T-cell (primary cell): ENCODE measurements at regions not wholly inside any gene's neighbourhood (a gene's known extent, or its start where the extent isn't known, plus 50 kb on each side); places are given as distances from the start of the nearest gene placed in this dataset.

Experiments
- ATAC-seq, 4 experiments: fragments of 200-7000 bp in 3 of 4; fragments of 150-1000 bp in 1 of 4; cut with Tn5 transposase; replicated peaks in 1 of 4; 1 replicate in 3 of 4; 2 replicates in 1 of 4; pipeline ENCODE4 v1.10.0; 2021; ENCODE audit warnings: moderate library complexity in 3 of 4, mild to moderate bottlenecking in 2 of 4, moderate number of reproducible peaks in 1 of 4
- CTCF ChIA-PET, 2 donors: fragments of 300-600 bp; sonication (Branson Sonifier 250); formaldehyde crosslinking; loops; one replicate each; lab custom pipeline; 2022; ENCODE audit warnings: antibody characterized with exemption in 2 of 2; lab: Charles Lee
- POLR2A ChIA-PET, 2 donors: fragments of 300-600 bp; sonication (Branson Sonifier 250); formaldehyde crosslinking; loops; one replicate each; lab custom pipeline; 2022; ENCODE audit warnings: antibody characterized with exemption in 2 of 2; lab: Charles Lee
- DNase-seq, 35 experiments: peaks; one replicate each; pipeline versions ENCODE4 v3.0.0 to v3.0.0-alpha.2; 2013 to 2023
- H3K27ac ChIP-seq: one replicate; pipeline ENCODE4 v1.5.1; 2013; ENCODE audit warnings: low read length
- H3K27me3 ChIP-seq, 2 experiments: replicated peaks in 1 of 2; 1 replicate in 1 of 2; 2 replicates in 1 of 2; pipeline versions ENCODE4 v1.6.1 to v1.7.0; 2013; ENCODE audit warnings: low read length in 1 of 2, mixed read lengths in 1 of 2; ENCODE audit not compliant: control insufficient read depth in 2 of 2, insufficient read depth in 2 of 2; ENCODE audit errors: extremely low read depth in 1 of 2
- H3K36me3 ChIP-seq, 2 donors: 1 replicate in 1 of 2; 2 replicates in 1 of 2; pipeline versions ENCODE4 v1.6.1 to v1.7.0; 2013; ENCODE audit warnings: low read length in 1 of 2; ENCODE audit not compliant: control insufficient read depth in 2 of 2, insufficient read depth in 1 of 2; ENCODE audit errors: extremely low read depth in 1 of 2
- H3K4me1 ChIP-seq, 2 experiments: 1 replicate in 1 of 2; 2 replicates in 1 of 2; pipeline versions ENCODE4 v1.6.1 to v1.7.0; 2013; ENCODE audit warnings: low read length in 2 of 2, mixed read lengths in 1 of 2; ENCODE audit not compliant: insufficient read depth in 2 of 2, control insufficient read depth in 1 of 2; ENCODE audit errors: extremely low read depth in 1 of 2
- H3K4me3 ChIP-seq, 2 donors: 1 replicate in 1 of 2; 2 replicates in 1 of 2; pipeline versions ENCODE4 v1.5.1 to v1.7.0; 2013; ENCODE audit warnings: mild to moderate bottlenecking in 2 of 2, low read length in 1 of 2, moderate library complexity in 1 of 2; ENCODE audit not compliant: control insufficient read depth in 1 of 2; ENCODE audit errors: extremely low read depth in 1 of 2
- H3K9me3 ChIP-seq: 2 replicates; pipeline ENCODE4 v1.7.0; 2013
- H3K27ac Mint-ChIP-seq, 2 donors: one replicate each; pipeline ENCODE4 v1.8.0; 2020 to 2021; ENCODE audit warnings: mild to moderate bottlenecking in 2 of 2, mixed read lengths in 2 of 2
- H3K27me3 Mint-ChIP-seq, 2 donors: one replicate each; pipeline ENCODE4 v1.8.0; 2021 to 2022; ENCODE audit warnings: mixed read lengths in 2 of 2
- H3K36me3 Mint-ChIP-seq: one replicate; pipeline ENCODE4 v1.8.0; 2021; ENCODE audit warnings: mixed read lengths
- H3K4me1 Mint-ChIP-seq, 3 donors: one replicate each; pipeline ENCODE4 v1.8.0; 2020 to 2022; ENCODE audit warnings: mixed read lengths in 3 of 3, mild to moderate bottlenecking in 1 of 3
- H3K4me3 Mint-ChIP-seq, 3 donors: one replicate each; pipeline ENCODE4 v1.8.0; 2020 to 2022; ENCODE audit warnings: mild to moderate bottlenecking in 3 of 3, mixed read lengths in 3 of 3, moderate library complexity in 3 of 3
- H3K9me3 Mint-ChIP-seq, 3 donors: one replicate each; pipeline ENCODE4 v1.8.0; 2020 to 2022; ENCODE audit warnings: mixed read lengths in 3 of 3
- WGBS: methylation state at CpG from one replicate; pipeline ENCODE4 v1.1.5; 2013; ENCODE audit warnings: missing lambda C conversion rate; ENCODE audit not compliant: insufficient coverage; 5-methylcytosine and 5-hydroxymethylcytosine counted together

DNA sequence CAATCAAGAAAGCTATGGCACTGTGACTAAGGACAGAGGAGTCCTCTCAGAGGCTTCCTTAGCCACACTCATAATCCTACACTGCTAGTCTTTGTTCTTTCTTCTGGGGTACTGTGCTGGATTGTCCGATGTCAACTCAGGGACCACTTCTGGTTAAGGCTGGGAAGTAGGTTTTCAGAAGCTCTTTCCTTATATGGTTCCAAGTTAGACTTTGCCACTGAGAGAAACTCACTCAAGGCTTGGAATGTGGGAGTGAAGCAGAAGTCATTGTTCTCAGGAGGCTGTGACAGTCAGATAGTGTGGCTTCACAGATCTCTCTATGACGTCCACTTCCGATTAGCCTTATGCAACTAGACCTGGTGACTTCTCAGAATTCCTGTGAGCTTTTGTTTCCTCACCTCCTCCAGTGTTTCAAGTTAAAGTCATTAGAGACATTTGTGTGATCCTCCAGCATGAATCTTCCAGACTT is 317.3 kb upstream of the F9 start:
- ATAC-seq (no peak), DNase-seq (no peak)
- Mint-ChIP-seq H3K36me3 (no peaks in the 10 kb centered on the region), H3K4me1 (no peaks in the 10 kb centered on the region), H3K27ac (no peak overlapping the region), H3K4me3 (no peak overlapping the region), H3K9me3 (no peaks in the 10 kb centered on the region), H3K27me3 (peaks cover 0 to 39% of the 10 kb centered on the region in 2 donors)
- Histone ChIP-seq H3K9me3 (no peaks in the 10 kb centered on the region), H3K4me1 (no peaks in the 10 kb centered on the region), H3K27me3 (no peaks in the 10 kb centered on the region), H3K36me3 (no peaks in the 10 kb centered on the region), H3K4me3 (no peak overlapping the region), H3K27ac (no peak overlapping the region)
- ChIA-PET CTCF (no interaction called here), POLR2A (no interaction called here)
- WGBS = 70% methylated on average over 2 of the region's 3 CpGs

DNA sequence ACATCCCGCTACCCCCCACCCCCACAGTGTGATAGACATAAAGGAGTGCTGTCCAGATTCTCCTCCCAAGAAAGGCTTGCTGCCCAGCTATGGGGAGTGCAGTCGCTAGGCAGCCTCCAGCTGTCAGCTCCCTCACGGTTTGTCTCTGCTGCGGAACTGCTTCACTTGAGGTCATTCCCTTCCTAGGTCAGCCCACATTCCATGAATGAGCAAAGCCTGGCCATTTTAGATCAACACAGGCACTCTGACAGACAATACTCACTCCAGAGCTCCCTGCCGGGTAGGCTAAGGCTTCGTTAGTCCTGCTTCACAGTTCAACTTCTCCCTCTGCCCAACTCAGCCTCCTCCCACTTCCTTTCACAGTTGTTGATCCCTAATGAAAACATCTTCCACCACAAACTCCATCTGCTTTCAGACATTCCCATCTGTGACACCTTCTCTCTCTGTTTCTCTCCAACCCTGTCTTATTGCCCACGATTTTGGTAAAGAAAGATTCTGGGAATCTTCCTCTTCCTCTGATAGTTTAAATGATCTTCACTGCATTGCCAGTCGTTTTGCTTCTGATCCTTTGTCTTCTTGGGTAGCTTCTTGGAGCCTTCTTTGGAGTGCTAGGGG is 318.9 kb upstream of the F9 start:
- H3K27ac ChIP-seq = no peak overlapping the region
- H3K36me3 Mint-ChIP-seq = no peaks in the 10 kb centered on the region
- WGBS = 39% methylated on average over 2 of the region's 8 CpGs
- ATAC-seq (no peak), DNase-seq (no peak)
- CTCF ChIA-PET = interaction anchor here in 1 of 2 donors (0.5 to 0.6 kb wide), 2 partner anchors 53 to 688 kb away, joined by 4 to 12 read pairs; no protein-coding TSS in a partner anchor
- H3K9me3 Mint-ChIP-seq = no peaks in the 10 kb centered on the region
- no peak overlapping the region for H3K4me3 Mint-ChIP-seq
- no peaks in the 10 kb centered on the region for H3K36me3 ChIP-seq
- H3K4me1 ChIP-seq = no peaks in the 10 kb centered on the region
- H3K4me1 Mint-ChIP-seq = no peaks in the 10 kb centered on the region
- H3K27me3 Mint-ChIP-seq = peaks cover 0 to 50% of the 10 kb centered on the region in 2 donors
- no peaks in the 10 kb centered on the region for H3K9me3 ChIP-seq
- no peaks in the 10 kb centered on the region for H3K27me3 ChIP-seq
- no peak overlapping the region for H3K4me3 ChIP-seq
- POLR2A ChIA-PET = no interaction called here
- no peak overlapping the region for H3K27ac Mint-ChIP-seq

DNA sequence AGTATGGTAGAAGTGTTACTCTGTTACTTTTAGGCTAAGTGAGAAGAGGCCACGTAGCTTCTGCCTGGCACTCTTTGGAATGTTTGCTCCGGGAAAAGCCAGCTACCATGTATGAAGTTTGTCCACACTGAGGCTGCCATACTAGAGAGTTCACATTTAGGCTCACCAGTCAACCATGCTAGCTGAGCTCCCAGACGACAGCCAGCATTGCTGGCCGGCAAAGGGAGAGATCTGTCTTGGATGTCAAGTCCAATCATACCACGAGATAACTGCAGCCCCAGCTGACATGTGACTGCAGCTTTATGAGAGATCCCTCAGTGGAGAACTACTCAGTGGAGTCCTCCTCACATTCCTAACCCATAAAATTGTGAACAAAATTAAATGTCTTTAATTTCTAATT is 321.2 kb upstream of the F9 start:
- Mint-ChIP-seq H3K27me3 (peaks cover 14 to 62% of the 10 kb centered on the region in 2 donors), H3K9me3 (no peaks in the 10 kb centered on the region), H3K36me3 (no peaks in the 10 kb centered on the region), H3K27ac (no peak overlapping the region), H3K4me1 (peaks cover 0 to 5% (median 4%) of the 10 kb centered on the region in 3 donors), H3K4me3 (no peak overlapping the region)
- H3K27me3 ChIP-seq = peaks cover 0 to 15% of the 10 kb centered on the region in 2 experiments
- H3K4me1 ChIP-seq = peaks cover 0 to 5% of the 10 kb centered on the region in 2 experiments
- ChIA-PET CTCF (interaction anchor here in 1 of 2 donors (0.6 kb wide), 1 partner anchor 36 kb away, joined by 3 read pairs; no protein-coding TSS in a partner anchor), POLR2A (no interaction called here)
- 71% methylated on average over 2 of the region's 5 CpGs for whole genome bisulfite sequencing
- DNase-seq (no peak), ATAC-seq (no peak)
- no peaks in the 10 kb centered on the region for H3K36me3 ChIP-seq
- H3K27ac ChIP-seq = no peak overlapping the region
- no peak overlapping the region for H3K4me3 ChIP-seq
- H3K9me3 ChIP-seq = no peaks in the 10 kb centered on the region

DNA sequence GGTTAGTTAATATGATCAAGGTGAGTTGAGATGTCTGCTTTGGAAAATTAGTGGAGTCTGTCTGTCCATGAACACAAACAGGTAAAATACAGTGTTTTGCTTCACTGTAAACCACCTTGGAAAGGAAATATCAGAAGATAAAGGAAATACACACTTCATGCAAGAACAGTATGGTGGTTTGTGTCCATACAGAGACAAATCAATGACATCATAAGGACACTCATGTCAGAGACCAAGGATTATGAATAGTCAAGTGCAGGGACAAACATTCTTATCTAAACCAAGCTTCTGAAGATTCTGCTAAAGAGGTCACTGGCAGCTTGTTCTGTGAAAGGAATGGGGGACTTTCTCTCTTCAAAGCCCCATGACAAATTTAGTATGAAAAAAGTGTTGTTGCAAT is 322.9 kb upstream of the F9 start:
- ChIA-PET POLR2A (no interaction called here), CTCF (no interaction called here)
- DNase-seq (no peak), ATAC-seq (no peak)
- H3K9me3 Mint-ChIP-seq = no peaks in the 10 kb centered on the region
- no peak overlapping the region for H3K27ac Mint-ChIP-seq
- H3K36me3 Mint-ChIP-seq = no peaks in the 10 kb centered on the region
- Histone ChIP-seq H3K27me3 (peaks cover 0 to 29% of the 10 kb centered on the region in 2 experiments), H3K9me3 (no peaks in the 10 kb centered on the region), H3K4me1 (peaks cover 0 to 9% of the 10 kb centered on the region in 2 experiments), H3K4me3 (no peak overlapping the region), H3K36me3 (no peaks in the 10 kb centered on the region), H3K27ac (no peak overlapping the region)
- H3K27me3 Mint-ChIP-seq = peaks cover 18 to 53% of the 10 kb centered on the region in 2 donors
- peaks cover 0 to 7% (median 4%) of the 10 kb centered on the region in 3 donors for H3K4me1 Mint-ChIP-seq
- no peak overlapping the region for H3K4me3 Mint-ChIP-seq

DNA sequence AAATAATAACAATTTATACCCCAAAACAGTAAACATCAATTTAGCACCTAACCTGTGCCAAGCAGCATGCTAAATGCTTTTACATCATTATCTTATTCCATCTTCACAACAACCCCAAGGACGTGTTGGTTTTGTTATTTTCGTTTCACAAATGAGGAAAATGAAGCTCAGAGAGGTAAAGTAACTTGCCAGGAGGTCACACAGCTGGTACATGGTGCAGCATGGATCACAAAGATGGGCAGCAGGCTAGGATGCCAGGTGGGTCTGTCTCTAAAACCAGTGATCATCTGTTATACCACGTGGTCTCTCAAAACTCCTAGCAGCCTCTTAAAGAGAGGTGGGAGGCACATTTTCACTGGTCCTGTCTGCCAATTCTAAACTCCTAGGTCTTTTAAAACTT is 323.6 kb upstream of the F9 start:
- no peak for DNase-seq
- CTCF ChIA-PET = no interaction called here
- Histone ChIP-seq H3K27me3 (peaks cover 0 to 31% of the 10 kb centered on the region in 2 experiments), H3K27ac (no peak overlapping the region), H3K36me3 (no peaks in the 10 kb centered on the region), H3K9me3 (no peaks in the 10 kb centered on the region), H3K4me3 (no peak overlapping the region), H3K4me1 (peaks cover 0 to 9% of the 10 kb centered on the region in 2 experiments)
- Mint-ChIP-seq H3K27ac (no peak overlapping the region), H3K27me3 (peaks cover 24 to 59% of the 10 kb centered on the region in 2 donors), H3K36me3 (no peaks in the 10 kb centered on the region), H3K4me3 (no peak overlapping the region), H3K4me1 (peaks cover 0 to 7% (median 4%) of the 10 kb centered on the region in 3 donors), H3K9me3 (no peaks in the 10 kb centered on the region)
- no CpG with 5 or more reads among the region's 3 CpGs for WGBS
- no peak for ATAC-seq
- POLR2A ChIA-PET = no interaction called here

DNA sequence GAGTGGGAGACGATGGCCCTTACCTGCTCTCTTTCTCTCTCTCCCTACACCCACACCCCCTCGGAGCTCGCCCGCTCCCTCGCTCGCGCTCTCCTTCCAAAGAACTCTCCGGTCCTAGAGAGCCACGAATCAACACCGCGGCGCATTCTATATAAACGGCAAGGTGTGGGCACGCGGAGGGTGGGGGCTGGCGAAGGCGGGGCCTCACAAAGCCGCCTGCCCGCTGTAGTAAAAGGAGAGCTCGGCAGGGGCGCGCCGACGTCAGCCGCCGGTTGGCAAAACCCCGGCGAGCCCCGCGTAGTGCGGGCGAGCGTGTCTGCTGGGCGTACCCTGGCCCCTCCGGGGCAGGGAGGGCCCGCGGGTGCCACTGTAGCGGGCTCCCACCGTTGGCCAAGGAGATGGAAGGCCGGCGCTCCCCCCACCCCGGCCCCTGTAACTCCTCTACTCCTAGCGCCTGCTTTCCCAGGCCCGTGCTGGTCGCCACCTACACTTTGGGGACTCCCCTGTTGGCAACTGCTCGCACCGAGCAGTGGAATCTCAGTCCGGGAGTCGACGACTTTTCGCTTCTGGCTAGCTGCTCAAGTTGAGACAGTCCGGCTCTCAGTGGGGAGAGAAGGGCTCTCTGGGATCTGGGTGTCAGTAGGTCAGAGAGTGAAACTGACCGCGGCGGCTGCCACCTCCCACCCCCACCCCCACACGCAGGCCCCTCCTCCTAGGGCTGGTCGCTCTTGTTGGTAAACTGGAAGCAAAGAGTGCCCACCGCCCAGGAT is 325.5 kb upstream of the F9 start:
- Histone ChIP-seq H3K9me3 (no peaks in the 10 kb centered on the region), H3K36me3 (no peaks in the 10 kb centered on the region), H3K27ac (no peak overlapping the region), H3K4me3 (peak overlapping the region in 1 of 2 donors; percentile 25), H3K27me3 (peaks cover 0 to 31% of the 10 kb centered on the region in 2 experiments), H3K4me1 (peaks cover 0 to 9% of the 10 kb centered on the region in 2 experiments)
- peaks cover 24 to 59% of the 10 kb centered on the region in 2 donors for H3K27me3 Mint-ChIP-seq
- H3K36me3 Mint-ChIP-seq = no peaks in the 10 kb centered on the region
- 4% methylated on average over 17 of the region's 58 CpGs for WGBS
- DNase-seq (no peak), ATAC-seq (no peak)
- H3K4me3 Mint-ChIP-seq = peak overlapping the region in 2 of 3 donors; percentile 17 to 58
- CTCF ChIA-PET = no interaction called here
- H3K9me3 Mint-ChIP-seq = no peaks in the 10 kb centered on the region
- POLR2A ChIA-PET = no interaction called here
- no peak overlapping the region for H3K27ac Mint-ChIP-seq
- H3K4me1 Mint-ChIP-seq = peaks cover 0 to 7% (median 4%) of the 10 kb centered on the region in 3 donors
